ENCODE measurements at regions not wholly inside any gene's neighbourhood (a gene's known extent, or its start where the extent isn't known, plus 50 kb on each side); places are given as distances from the start of the nearest gene placed in this dataset.

GRCh38 chr14:42368234-42368633 is 761.6 kb downstream of the LRFN5 start (continued):
- TF ChIP-seq ZSCAN4 (tag by site-specific recombination; IDR thresholded peaks at IDR 0.05) (no peak), ZBTB11 (tag by site-specific recombination; conservative IDR thresholded peaks at IDR 0.05; ENCODE audit: low read depth) (no peak), ZNF571 (tag by site-specific recombination; IDR thresholded peaks at IDR 0.05) (no peak), HOXC10 (CRISPR knock-in tag; IDR thresholded peaks at IDR 0.05) (no peak), TCF7L2 (IDR thresholded peaks at IDR 0.05; ENCODE audit: borderline replicate concordance, low read depth, low read length) (no peak), REPIN1 (tag by site-specific recombination; IDR thresholded peaks at IDR 0.05; ENCODE audit: low read depth) (no peak)

- no peaks in the 10 kb centered on the region for H3K4me1 ChIP-seq (ENCODE audit: control insufficient read depth, insufficient read depth, low read length)
- ChIA-PET CTCF (no interaction called here), POLR2A (no interaction called here)
- no peak overlapping the region for H3K4me3 ChIP-seq (ENCODE audit: low read depth, low read length)
- H3K9me3 ChIP-seq (ENCODE audit: control insufficient read depth, insufficient read depth, low read depth, low read length) = no peaks in the 10 kb centered on the region
- no peak overlapping the region for H3K27ac ChIP-seq (ENCODE audit: extremely low read depth, low read depth, low read length)
- no peaks in the 10 kb centered on the region for H3K36me3 ChIP-seq (ENCODE audit: control insufficient read depth in 2 of 2, insufficient read depth in 1 of 2, low read length in 2 of 2)
- TF ChIP-seq ZNF433 (tag by site-specific recombination; IDR thresholded peaks at IDR 0.05; ENCODE audit: low read depth) = no peak
- TF ChIP-seq KLF17 (tag by site-specific recombination; IDR thresholded peaks at IDR 0.05) = no peak
- TF ChIP-seq KLF10 (tag by site-specific recombination; IDR thresholded peaks at IDR 0.05) = no peak
- no peak for TF ChIP-seq ZNF704 (tag by site-specific recombination; IDR thresholded peaks at IDR 0.05)
- TF ChIP-seq BCL11B (tag by site-specific recombination; IDR thresholded peaks at IDR 0.05; ENCODE audit: low read depth) = no peak
- no peak for TF ChIP-seq ZNF350 (tag by site-specific recombination; IDR thresholded peaks at IDR 0.05)
- TF ChIP-seq RBAK (tag by site-specific recombination; IDR thresholded peaks at IDR 0.05) = no peak
- no peak for TF ChIP-seq KLF9 (tag by site-specific recombination; IDR thresholded peaks at IDR 0.05; ENCODE audit: low read depth)
- no peak for TF ChIP-seq SALL2 (tag by site-specific recombination; IDR thresholded peaks at IDR 0.05; ENCODE audit: borderline replicate concordance)
- no peak for TF ChIP-seq SP7 (tag by site-specific recombination; IDR thresholded peaks at IDR 0.05)
- no peak for TF ChIP-seq PBX3 (CRISPR knock-in tag; IDR thresholded peaks at IDR 0.05)
- no peak for TF ChIP-seq ZNF792 (tag by site-specific recombination; IDR thresholded peaks at IDR 0.05)
- no peak for TF ChIP-seq SCRT2 (tag by site-specific recombination; IDR thresholded peaks at IDR 0.05)
- no peak for TF ChIP-seq ZBTB1 (tag by site-specific recombination; IDR thresholded peaks at IDR 0.05)
- no peak for TF ChIP-seq ZNF248 (tag by site-specific recombination; IDR thresholded peaks at IDR 0.05)
- TF ChIP-seq ZNF114 (tag by site-specific recombination; IDR thresholded peaks at IDR 0.05) = no peak
Observed at GRCh38 chr14:42353315-42353714, 746.6 kb downstream of the LRFN5 start.

All from HEK293 (cell line).